AG04450 (cell line): ENCODE measurements at regions not wholly inside any gene's neighbourhood (a gene's known extent, or its start where the extent isn't known, plus 50 kb on each side); places are given as distances from the start of the nearest gene placed in this dataset.

Experiments used
- CTCF ChIA-PET: fragments of 300-600, 350-600 bp; formaldehyde crosslinking; extraction: SDS; loops from one replicate; lab custom pipeline; 2022; ENCODE audit warnings: antibody characterized with exemption, inconsistent platforms; lab: Charles Lee
- POLR2A ChIA-PET: fragments of 350-600 bp; formaldehyde crosslinking; extraction: SDS; loops from one replicate; lab custom pipeline; 2021; ENCODE audit warnings: antibody characterized with exemption, inconsistent platforms; lab: Yijun Ruan, JAX
- DNase-seq: peaks from one replicate; pipeline ENCODE4 v3.0.0-alpha.2; 2011; ENCODE audit warnings: low read depth, low spot score
- H3K27ac ChIP-seq: one replicate; pipeline ENCODE4 v1.5.1; 2012; ENCODE audit warnings: low read depth, low read length, control low read depth
- H3K27me3 ChIP-seq: one replicate; pipeline ENCODE4 v1.6.0; 2012; ENCODE audit warnings: low read length; ENCODE audit not compliant: control insufficient read depth, insufficient read depth
- H3K4me3 ChIP-seq: 2 replicates; pipeline ENCODE4 v1.5.1; 2011; ENCODE audit warnings: mild to moderate bottlenecking, low read depth, low read length, control low read depth
- H3K9me3 ChIP-seq: 2 replicates; pipeline ENCODE4 v1.5.1; 2012; ENCODE audit warnings: low read length; ENCODE audit not compliant: control insufficient read depth, insufficient read depth
- CTCF ChIP-seq: IDR thresholded peaks from 2 replicates; pipeline ENCODE4 v1.5.1; 2011; ENCODE audit warnings: low read depth, low read length, control low read depth, inconsistent platforms

- POLR2A ChIA-PET: no interaction called here
These were observed 230.5 kb downstream of the LACC1 start for GRCh38 chr13:44110091-44110621.

DNA sequence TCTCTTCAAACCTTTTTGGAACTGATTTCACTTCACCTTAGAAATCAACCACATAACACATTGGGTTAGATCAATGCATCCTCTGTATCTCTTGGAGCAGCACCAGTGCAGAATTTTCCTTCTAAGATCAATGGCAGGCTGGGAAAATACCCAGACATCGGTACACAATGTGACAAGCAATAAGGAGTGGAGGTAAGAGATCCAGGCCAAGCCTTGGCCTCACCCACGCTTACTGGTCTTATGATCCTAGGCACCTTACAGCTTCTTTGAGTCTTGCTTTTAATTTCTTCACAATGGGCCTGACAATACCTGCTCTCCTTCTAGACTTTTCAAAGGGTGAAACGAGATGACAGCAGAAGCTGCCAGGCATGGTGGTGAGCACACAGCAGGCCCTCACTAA is 232.0 kb downstream of the LACC1 start:
- no peaks in the 10 kb centered on the region for H3K9me3 ChIP-seq
- POLR2A ChIA-PET: no interaction called here
- H3K27me3 ChIP-seq: no peaks in the 10 kb centered on the region

More at GRCh38 chr13:44110091-44110621, 230.5 kb downstream of the LACC1 start:
- TF ChIP-seq CTCF: no peak
- H3K4me3 ChIP-seq: no peak overlapping the region
- H3K27ac ChIP-seq: no peak overlapping the region
- no peak for DNase-seq
- H3K9me3 ChIP-seq: no peaks in the 10 kb centered on the region
- CTCF ChIA-PET: no interaction called here
- H3K27me3 ChIP-seq: peaks cover under 1% of the 10 kb centered on the region

DNA sequence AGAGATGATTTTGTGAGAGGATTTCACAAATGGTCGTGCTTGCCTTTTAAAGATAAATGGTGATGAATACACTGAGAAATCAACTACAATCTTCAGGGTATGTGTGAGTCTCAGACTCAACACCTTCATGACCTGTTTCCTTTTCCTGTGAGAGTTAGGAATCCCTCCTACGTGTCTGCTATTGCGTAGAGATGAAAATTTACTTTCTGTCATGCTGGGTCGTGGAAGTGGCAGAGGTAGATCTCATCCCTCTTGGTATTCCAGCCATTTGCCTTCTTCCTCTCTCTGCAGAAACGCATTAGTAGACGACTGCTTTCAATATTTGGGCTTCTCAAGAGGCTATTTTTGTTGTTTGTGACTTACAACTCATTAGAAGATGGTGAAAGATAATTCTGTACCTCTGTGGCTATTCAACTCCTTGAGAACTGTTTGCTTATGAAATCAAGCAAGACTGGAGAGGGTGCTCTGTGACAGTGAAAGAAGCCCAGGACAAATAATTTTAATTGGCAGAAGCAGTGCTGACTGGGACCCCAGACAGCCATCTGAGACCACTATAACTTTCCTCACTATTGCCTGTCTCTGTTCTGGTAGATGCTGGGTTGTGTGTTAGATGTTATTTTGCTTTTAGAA is 233.1 kb downstream of the LACC1 start:
- Histone ChIP-seq H3K27ac (no peak overlapping the region), H3K9me3 (no peaks in the 10 kb centered on the region), H3K27me3 (no peaks in the 10 kb centered on the region), H3K4me3 (no peak overlapping the region)
- ChIA-PET POLR2A (no interaction called here), CTCF (no interaction called here)
- no peak for TF ChIP-seq CTCF
- no peak for DNase-seq

More for the DNA sequence above, 232.0 kb downstream of the LACC1 start:
- DNase-seq: no peak
- no peak for TF ChIP-seq CTCF
- Histone ChIP-seq H3K27ac (no peak overlapping the region), H3K4me3 (no peak overlapping the region)
- CTCF ChIA-PET: no interaction called here

- no peak overlapping the region for H3K27ac ChIP-seq
- CTCF ChIA-PET: interaction anchor here (0.5 to 1.4 kb wide), 4 partner anchors 164 to 1197 kb away, joined by 3 to 6 read pairs (median 3); no protein-coding TSS in a partner anchor
- DNase-seq: no peak
- peak; percentile 38 for TF ChIP-seq CTCF
- H3K4me3 ChIP-seq: no peak overlapping the region
- H3K9me3 ChIP-seq: no peaks in the 10 kb centered on the region
- no peaks in the 10 kb centered on the region for H3K27me3 ChIP-seq
- POLR2A ChIA-PET: interaction anchor here (0.6 kb wide), 2 partner anchors 40 to 188 kb away, joined by 3 read pairs; no protein-coding TSS in a partner anchor
These were observed 237.0 kb downstream of the LACC1 start for GRCh38 chr13:44116562-44117332.

DNA sequence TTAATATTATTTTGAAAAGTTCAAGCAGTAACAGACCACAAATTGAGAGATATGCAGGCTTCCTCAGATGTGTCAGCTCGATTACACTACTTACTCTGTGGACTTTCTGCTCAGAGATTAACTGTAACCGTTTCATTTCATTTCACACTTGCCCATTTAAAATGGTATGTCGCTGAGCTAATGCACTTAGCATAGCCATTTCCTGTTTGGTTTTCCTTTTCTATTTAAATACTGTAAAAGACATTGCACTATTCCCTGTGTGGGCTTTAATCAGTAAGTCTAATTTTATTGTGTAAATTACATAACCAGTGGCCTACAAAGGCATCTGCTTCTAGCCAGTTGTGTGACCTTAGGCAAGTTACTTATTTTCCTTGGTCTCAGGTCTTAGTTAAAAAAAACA is 237.6 kb downstream of the LACC1 start:
- DNase-seq: no peak
- Histone ChIP-seq H3K27me3 (no peaks in the 10 kb centered on the region), H3K27ac (no peak overlapping the region), H3K9me3 (no peaks in the 10 kb centered on the region), H3K4me3 (no peak overlapping the region)
- ChIA-PET POLR2A (interaction anchor here (0.6 kb wide), 2 partner anchors 39 to 188 kb away, joined by 3 read pairs; no protein-coding TSS in a partner anchor), CTCF (interaction anchor here (0.5 to 1.4 kb wide), 4 partner anchors 165 to 1197 kb away, joined by 3 to 6 read pairs (median 3); no protein-coding TSS in a partner anchor)
- no peak for TF ChIP-seq CTCF
